GM19328 (cell line): ENCODE measurements at regions not wholly inside any gene's neighbourhood (a gene's known extent, or its start where the extent isn't known, plus 50 kb on each side); places are given as distances from the start of the nearest gene placed in this dataset.
"Not testable (repeated sequence)": the region's sequence is repeated elsewhere in the genome, so short reads cannot be mapped to it uniquely, and the experiment has no call there.

Source experiments
- ATAC-seq: cut with Tn5 transposase; IDR thresholded peaks from one replicate; pipeline ENCODE4 v1.9.1; 2021; ENCODE audit warnings: mild to moderate bottlenecking, moderate library complexity; ENCODE audit not compliant: unreplicated experiment

DNA sequence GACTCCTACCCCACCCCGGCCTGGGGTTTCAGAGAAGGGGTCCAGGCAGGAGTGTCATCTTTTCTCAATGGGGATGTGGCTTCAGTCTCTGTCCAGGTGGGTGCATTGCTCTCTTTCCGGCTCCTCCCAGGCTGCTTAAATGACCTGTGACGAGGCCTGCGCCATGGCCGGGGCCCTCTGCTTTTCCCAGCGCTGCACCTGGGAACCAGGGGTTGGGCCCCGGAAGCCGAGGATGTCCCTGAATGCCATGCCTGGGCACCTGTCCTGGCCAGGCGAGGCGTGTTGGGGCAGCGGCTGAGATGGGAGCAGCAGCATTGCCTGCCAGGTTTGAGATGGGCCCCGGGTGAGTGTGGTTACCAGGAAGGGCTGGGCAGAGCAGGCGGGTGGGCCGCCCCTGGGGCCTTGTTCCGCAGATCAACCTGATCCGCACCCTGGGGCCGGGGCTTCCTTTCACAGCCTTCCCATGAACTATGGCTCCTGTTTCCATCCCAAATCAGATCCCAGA is 147.4 kb downstream of the SEC14L1 start:
- no peak for ATAC-seq

DNA sequence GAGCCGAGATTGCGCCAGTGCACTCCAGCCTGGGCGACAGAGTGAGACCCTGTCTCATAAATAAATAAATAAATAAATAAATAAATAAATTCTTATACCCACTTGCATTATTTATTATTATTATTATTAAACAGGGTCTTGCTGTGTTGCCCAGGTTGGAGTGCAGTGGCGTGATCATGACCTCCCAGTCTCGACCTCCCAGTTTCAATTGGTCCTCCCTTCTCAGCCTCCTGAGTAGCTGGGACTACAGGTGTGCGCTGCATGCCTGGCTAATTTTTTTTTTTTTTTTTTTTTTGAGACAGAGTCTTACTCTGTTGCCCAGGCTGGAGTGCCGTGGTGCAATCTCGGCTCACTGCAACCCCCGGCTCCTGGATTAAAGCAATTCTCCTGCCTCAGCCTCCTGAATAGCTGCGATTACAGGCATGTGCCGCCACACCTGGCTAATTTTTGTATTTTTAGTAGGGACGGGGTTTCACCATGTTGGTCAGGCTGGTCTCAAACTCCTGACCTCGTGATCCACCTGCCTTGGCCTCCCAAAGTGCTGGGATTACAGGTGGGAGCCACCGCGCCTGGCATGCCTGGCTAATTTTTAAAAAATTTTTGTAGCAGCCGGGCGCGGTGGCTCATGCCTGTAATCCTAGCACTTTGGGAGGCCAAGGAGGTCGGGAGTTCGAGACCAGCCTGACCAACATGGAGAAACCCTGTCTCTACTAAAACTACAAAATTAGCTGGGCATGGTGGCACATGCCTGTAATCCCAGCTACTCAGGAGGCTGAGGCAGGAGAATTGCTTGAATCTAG is 150.2 kb downstream of the SEC14L1 start:
- ATAC-seq, result not testable (repeated sequence)

DNA sequence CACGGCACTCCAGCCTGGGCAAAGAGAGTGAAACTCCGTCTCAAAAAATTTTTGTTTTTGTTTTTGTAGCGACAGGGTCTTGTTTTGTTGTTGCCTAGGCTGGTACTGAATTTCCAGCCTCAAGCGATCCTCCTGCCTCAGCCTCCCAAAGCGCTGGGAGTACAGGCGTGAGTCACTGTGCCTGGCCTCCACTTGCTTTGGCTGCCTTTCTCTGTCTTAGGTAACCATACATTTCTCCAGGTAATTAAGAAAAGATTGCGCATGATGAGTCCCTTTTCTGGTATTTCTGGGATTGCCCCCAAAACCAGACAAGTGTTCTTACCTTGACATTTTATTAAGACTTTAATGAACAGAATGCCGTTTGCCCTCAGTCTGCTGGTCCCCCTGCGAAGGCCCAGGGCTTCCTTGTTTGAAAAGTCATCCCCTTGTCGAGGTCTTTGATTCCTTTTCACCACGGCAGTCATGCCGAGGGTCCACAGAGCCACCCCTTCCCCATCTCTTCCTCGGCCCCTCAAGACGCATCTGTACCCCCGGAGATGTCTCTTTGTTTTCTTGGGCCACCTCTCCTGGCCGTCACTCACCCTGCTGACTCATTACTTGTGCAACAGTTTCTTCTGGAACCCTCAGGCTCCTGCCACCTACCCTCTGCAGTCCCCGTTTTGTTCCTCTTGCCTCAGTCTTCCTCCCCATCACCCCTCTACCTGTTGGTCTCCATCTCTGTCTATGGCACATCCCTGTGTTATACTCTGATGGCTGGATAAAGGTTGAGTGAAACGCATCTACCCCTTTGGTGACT is 151.0 kb downstream of the SEC14L1 start:
- ATAC-seq, result no peak

DNA sequence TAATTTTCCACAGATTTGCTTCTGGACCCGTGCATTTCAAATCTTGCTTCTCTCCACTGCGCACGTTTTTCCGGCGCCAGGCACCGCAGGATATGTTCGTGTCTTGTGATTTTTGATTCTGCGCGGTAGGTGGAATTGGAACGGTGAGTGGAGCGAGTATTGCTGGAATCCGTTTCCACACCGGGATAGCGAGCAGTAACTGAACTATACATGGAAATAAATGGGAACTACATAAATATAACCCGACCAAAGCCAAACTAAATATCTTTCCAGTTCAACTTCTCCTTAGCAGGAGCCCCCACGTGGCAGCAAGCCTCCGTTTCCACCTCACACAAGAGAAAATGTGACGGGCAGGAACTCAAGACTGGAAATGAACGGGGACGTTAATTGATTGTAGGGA is 154.0 kb downstream of the SEC14L1 start:
- ATAC-seq, result no peak

DNA sequence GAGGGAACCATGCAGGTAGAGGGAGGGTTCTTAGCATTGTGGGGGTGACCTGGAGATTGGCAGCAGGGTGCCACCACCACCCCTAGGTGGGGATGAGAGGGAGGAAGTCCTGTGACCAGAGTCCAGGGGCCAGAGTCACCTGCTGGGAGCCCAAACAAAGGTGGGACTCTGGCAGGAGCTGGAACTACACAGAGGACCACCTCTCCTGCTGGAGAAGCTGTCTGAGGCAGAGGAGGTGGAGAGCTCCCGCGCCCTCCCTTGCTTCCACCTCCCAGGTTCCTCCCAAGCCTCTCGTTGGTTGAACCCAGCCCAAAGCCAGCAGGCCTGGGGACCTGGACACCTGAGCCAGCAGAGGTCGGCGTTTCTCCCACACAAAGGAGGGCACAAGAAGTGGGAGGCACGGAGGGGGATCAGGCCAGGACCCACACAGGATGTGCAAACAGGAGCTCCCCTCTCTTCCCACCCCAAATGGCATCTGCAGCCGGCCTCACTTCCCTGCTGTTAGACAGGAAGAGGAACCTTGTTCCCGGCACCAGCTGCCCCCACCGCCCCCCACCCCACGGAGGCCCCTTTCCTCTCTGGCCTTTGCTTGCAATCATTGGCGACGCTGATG is 154.6 kb downstream of the SEC14L1 start:
- no peak for ATAC-seq

DNA sequence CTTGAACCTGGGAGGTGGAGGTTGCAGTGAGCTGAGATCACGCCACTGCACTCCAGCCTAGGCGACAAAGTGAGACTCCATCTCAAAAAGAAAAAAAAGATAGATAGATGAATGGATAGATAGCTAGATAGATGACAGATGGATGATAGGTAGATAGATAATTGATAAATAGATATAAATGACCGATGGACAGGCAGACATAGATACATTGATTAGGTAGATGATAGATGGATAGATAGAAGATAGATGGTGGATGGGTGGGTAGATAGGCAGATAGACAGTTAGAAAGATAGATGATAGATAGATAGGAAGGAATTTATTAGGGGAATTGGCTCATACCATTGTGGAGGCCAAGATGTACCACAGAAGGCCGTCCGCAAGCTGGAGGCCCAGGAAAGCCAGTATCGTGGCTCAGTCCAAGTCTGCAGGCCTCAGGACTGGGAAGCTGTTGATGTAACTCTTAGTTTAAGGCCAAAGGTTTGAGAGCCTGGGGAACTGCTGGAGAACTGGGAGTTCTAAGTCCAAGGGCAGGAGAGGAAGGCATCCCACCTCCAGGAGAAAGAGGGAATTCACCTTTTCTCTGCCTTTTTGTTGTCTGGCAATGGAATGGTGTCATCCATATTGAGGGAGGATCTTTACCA is 156.1 kb downstream of the SEC14L1 start:
- ATAC-seq, result no peak

DNA sequence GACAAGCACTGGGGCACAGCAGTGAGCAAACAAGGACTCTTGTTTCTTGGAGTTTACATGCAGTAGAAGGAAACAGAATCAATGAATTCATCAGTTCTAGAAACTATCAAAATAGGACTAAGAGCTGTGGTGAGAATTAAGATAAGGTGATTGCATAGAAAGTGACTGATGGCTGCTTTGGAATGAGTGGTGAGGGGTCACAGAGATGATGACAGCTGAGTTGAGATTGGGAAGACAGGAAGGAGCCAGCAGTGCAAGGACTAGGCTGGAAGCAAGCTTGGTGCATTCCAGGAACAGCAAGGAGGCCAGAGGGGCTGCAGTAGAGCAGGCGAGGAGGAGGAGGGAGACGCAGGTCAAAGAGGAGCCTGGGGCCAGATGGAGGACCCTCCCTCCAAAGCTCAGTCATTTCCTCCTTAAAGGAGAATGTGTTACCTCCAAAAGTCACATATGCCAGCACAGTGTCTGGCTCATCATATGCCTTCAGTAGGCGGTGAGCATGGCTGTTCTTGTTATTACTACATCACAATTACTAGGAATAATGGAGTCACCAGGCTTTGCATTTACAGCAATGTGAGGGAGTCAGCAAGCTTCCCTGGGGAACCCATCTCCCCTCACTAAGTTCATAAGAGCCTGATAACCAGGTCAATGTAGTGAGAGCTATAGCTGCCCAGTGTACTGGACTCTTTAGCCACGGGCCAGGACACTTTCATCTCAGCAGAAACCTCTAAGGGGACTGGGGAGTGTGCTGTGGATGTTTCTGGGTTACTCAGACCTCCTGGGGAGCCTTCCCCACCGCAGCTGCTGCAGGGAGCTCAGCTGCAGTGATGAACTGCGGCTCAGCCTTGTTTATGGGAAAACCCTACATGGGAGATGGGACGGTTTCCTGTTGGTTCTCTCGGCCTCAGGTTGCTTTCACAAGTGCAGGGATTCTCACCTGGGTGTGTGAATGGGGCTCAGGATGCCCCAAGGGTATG is 157.2 kb downstream of the SEC14L1 start:
- no peak for ATAC-seq

DNA sequence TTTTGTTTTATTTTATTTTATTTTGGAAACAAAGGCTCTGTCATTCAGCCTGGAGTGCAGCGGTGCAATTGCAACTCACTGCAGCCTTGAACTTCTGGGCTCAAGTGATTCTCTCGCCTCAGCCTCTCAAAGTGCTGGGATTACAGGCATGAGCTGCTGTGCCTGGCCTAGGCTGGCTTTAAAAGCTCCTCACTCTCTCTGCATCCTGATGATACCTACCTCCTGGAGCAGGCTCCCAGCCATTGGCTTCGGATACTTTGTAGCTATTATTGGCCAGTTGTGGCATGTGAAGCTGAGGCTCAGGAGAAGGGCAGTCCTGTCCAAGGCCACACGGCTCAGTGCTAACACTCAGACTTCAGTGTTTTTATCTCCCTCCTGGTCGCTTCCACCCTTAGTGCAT is 158.0 kb downstream of the SEC14L1 start:
- ATAC-seq, result no peak

DNA sequence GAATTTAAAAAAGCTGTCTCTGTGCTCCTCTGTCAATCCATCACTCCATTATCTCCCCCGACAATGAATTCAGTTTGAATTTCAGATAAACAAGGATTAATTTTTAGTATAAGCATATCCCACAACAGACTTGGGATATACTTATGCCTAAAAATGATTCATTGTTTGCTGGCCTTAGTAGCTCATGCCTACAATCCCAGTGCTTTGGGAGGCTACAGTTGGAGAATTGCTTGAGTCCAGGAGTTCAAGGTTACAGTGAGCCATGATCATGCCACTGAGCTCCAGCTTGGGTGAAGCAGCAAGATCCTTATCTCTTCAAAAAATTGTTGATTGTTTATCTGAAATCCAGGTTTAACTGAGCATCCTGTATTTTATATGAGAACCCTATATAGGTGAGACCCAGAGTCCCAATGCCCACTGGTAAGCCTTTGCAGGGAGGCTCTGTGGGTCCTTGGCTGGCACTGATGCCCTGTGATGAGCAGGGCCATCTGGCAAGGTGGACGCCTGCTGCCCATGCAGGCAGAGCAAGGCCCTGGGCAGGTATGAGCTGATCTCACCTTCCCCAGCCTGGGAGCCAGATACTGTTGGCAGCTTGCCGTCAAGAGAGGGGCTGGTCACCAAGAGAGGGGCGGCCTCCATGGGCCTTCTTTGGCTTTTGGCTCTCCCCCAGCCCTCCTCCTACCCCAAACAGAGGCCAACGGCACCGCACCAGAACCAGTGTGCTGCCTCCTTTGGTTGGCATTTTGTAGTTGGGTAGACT is 158.7 kb downstream of the SEC14L1 start:
- ATAC-seq, result no peak

DNA sequence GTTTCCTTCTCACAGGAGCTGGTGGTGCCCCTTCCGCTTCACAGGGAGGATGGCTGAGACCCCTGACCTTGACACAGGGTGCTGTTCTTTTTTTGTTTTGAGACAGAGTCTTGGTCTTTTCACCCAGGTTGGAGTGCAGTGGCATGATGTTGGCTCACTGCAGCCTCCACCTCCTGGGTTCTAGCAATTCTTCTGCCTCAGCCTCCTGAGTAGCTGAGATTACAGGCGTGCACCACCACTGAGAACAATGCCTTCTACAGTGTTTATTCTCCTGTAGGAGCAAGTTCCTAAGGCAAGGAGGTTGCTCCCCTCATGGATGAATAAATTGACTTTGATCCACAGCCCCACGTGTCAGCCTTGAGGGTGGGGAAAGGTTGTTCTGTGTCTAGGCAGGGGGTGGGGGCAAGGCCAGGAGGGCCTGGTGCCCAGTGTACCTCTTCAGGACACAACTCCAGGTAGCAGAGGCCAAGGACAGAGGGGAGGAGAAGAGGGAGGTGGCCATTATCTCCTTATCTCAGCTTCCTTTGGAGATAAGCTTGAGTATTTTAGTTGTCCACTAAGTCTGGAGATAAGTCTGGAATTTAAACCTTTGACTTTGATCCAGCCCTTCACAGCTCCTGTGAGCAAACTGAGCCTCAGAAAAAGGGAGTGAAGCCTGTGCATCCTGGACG is 159.4 kb downstream of the SEC14L1 start:
- ATAC-seq, result no peak

DNA sequence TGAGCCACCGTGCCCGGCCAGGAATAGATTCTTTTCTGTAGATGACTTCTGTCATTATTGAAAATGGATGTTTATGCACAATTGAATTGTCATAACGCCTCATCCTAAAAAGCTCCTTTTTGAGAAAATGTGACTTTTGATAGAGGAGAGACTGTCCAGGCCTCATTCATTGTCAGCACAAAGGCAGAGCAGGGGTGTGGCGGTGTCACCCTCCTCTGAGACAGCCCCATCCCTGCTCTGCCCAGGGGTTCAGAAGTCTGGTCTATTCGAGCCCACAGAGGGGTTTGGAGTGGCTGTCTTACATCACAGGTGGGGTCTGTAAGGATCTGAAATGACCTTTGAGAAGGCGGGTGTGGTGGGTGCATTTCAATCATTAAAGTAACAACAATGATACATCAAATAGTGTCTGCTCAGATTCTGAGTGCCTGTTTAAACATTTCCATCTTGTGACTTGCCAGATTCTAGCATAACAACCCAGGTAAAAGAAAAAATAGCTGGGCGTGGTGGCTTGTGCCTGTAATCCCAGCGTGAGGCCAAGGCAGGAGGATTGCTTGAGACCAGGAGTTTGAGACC is 161.0 kb downstream of the SEC14L1 start:
- ATAC-seq, result no peak

DNA sequence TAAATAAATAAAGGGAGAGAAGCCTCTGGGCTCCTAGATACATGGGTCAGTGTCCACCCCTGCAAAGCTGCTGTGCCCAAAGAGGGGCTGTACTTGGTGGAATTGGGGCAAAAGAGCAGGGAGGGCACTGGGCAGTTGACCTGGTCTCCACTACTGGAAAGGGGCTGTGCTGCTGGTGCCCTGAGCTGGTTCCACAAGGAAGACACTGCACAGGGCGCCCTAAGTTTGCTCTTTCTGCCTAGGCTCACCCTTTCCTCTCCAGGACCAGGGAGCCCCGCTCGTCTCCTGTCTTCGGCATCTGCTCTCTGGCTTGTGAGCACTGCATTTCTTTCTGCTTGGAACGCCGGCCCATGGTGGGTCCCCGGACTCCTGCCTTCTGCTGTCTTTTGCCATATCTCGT is 161.9 kb downstream of the SEC14L1 start:
- no peak for ATAC-seq

DNA sequence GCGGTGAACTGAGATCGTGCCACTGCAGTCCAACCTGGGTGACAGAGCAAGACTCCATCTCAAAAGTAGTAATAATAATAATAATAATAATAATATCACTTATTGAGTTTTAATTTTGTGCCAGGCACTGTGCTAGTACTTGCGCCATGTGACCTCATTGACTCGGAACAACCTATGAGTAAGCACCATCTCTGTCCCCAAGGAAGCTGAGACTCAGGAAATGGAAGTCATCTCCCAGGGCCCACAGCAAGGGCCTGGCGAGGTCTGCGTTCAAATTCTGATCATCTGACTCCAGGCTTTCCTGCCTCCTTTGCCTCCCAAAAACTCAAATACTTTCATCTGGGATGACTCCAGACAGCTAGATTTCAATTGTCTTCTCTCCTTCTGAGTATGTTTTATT is 162.9 kb downstream of the SEC14L1 start:
- no peak for ATAC-seq

DNA sequence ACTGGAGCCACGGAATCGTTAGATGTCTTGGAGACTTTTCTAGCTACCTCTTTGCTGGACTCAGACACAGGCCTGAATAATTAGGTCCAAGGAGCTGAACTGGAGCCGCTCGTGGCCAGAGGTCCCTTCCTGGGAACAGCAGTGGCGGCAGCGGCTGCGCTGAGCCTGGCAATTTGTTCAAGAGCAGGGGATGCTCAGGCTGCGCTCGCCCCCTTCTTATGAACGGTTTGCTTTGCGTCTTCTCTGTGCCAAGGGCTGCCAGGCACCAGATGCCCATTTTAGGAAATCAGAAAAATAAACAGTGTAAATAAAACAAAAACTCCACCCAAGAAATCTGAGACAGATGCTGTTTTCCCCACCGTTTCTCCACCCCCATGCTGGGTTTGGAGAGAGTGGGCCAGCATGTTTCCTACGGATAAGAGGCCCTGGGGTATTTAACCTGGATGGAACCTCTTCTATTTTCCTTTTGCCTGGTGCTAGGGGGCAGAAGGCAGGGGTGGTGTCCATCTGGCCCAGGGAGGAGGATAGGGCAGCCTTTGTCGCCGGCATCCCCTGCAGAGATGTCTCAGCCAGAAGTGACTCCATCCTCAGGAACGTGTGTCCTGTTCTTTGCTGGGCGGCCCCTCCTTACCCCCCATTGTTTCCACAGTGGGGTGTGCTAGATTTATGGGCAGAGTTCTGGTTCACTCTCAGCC is 163.4 kb downstream of the SEC14L1 start:
- no peak for ATAC-seq

DNA sequence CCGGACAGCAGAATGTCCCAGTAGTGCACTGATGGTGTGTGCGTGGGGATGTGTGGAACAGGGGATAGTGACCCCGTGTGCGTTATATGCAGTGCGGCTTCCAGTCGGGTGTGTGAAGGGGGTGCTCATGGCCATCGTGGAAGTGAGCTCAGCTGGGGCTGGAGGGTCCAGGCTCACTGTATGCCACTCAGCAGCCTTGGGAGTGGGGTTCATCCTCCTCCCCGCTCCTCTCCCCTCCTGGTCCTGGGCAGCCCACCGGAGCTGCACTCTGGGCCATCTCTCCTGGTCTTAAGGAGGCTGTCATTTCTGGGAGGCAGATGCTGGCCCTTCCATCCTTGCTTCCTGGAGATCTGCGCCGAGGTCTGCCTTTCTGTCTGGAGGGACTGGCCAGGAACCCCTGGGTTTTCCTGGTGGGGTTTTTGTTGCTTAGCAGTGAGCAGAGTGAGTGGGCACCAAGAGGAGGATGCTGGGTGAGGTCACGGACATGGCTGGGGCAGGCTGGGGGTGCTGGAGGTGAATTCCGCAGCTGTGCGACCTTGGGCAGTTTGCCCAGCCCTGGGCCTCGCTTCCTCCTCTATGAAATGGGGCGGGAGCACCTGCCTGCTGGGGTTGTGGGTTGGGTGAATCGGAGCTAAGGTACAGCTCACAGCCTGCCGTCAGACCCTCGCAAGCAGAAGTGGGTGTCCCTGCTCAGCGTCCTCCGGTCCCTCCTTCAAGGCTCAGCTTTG is 164.1 kb downstream of the SEC14L1 start:
- ATAC-seq, result no peak

DNA sequence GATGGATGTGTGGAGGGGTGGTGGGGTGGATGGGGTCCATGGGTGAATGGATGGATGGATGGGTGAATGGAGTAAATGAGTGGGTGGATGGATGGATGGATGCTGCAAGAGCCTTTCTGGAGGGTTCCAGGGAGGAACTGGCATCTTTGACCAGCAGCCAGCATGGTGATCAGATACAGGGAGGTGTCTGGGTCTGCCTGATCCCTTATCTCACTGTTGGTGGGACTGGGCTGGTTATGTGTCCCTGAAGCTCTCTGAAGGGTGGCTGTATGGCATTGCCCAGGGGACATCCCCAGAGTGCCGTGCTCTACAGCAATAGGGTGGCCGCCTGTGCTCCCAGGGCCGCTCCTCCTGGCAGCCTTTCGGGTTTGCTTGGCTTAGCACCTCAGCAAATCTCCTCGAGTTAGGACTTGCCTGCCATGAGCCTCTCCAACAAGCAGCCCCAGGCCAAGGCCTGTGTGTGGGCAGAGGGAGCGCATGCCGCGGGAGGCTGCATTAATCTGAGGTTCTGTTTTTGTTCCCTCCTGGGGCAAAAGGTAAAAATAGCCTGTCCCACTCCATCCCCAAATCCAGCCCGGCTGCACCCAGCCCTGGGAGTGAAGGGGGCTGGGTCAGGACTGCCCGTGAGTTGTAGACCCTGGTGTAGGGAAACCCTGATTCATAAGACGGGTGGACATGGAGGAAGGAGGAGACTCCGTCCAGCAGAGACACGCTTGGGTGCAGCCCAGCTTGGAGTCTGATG is 165.4 kb downstream of the SEC14L1 start:
- no peak for ATAC-seq
